SK-N-SH treated with all-trans-retinoic acid at 6 μM for 48 hours (cell line): ENCODE measurements at regions not wholly inside any gene's neighbourhood (a gene's known extent, or its start where the extent isn't known, plus 50 kb on each side); places are given as distances from the start of the nearest gene placed in this dataset.

Experiments
- ATAC-seq: fragments of 200-7000 bp; cut with Tn5 transposase; 3 replicates; pipeline ENCODE4 v1.9.1; 2020; ENCODE audit warnings: mild to moderate bottlenecking, moderate library complexity
- ARNTL ChIP-seq: fragments of 450-650 bp; formaldehyde crosslinking; IDR thresholded peaks from 2 replicates; pipeline ENCODE4 v1.5.0; 2020; ENCODE audit warnings: low read depth, mild to moderate bottlenecking, moderate library complexity, borderline replicate concordance
- BACH2 ChIP-seq: fragments of 250-450 bp; sonication (Bioruptor Pico); IDR thresholded peaks from 2 replicates; pipeline ENCODE4 v1.9.0; 2021; ENCODE audit warnings: mild to moderate bottlenecking, borderline replicate concordance
- CSDC2 ChIP-seq: fragments of 250-450 bp; sonication (Bioruptor Pico); IDR thresholded peaks from 2 replicates; pipeline ENCODE4 v1.5.0; 2020; ENCODE audit warnings: mild to moderate bottlenecking, moderate library complexity
- CSRNP3 ChIP-seq: fragments of 250-450 bp; sonication (Bioruptor Pico); IDR thresholded peaks from 2 replicates; pipeline ENCODE4 v1.5.1; 2021; ENCODE audit warnings: mild to moderate bottlenecking, moderate library complexity
- ESRRG ChIP-seq: fragments of 250-450 bp; sonication (Bioruptor Pico); IDR thresholded peaks from 2 replicates; pipeline ENCODE4 v1.6.1; 2021; ENCODE audit warnings: mild to moderate bottlenecking
- GLIS3 ChIP-seq: fragments of 250-450 bp; sonication (Bioruptor Pico); IDR thresholded peaks from 2 replicates; pipeline ENCODE4 v1.5.0; 2020; ENCODE audit warnings: mild to moderate bottlenecking, moderate library complexity
- ISL1 ChIP-seq: fragments of 250-450 bp; sonication (Bioruptor Pico); IDR thresholded peaks from 2 replicates; pipeline ENCODE4 v2.1.2; 2022; ENCODE audit warnings: mild to moderate bottlenecking, moderate library complexity
- OSR1 ChIP-seq: fragments of 250-450 bp; sonication (Bioruptor Pico); IDR thresholded peaks from 2 replicates; pipeline ENCODE4 v1.8.0; 2022; ENCODE audit warnings: moderate library complexity, mild to moderate bottlenecking, inconsistent platforms
- POU6F1 ChIP-seq: fragments of 250-450 bp; sonication (Bioruptor Pico); IDR thresholded peaks from 2 replicates; pipeline ENCODE4 v1.8.0; 2021; ENCODE audit warnings: low read depth, mild to moderate bottlenecking, moderate library complexity, borderline replicate concordance
- PPARA ChIP-seq: fragments of 250-450 bp; sonication (Bioruptor Pico); IDR thresholded peaks from 2 replicates; pipeline ENCODE4 v1.5.0; 2020; ENCODE audit warnings: mild to moderate bottlenecking, borderline replicate concordance
- RARB ChIP-seq: fragments of 250-450 bp; sonication (Bioruptor Pico); IDR thresholded peaks from 2 replicates; pipeline ENCODE4 v1.8.0; 2021; ENCODE audit warnings: mild to moderate bottlenecking, moderate library complexity
- SNAI2 ChIP-seq: fragments of 250-450 bp; sonication (Bioruptor Pico); IDR thresholded peaks from 2 replicates; pipeline ENCODE4 v1.5.0; 2020; ENCODE audit warnings: mild to moderate bottlenecking, moderate library complexity
- TCF4 ChIP-seq: fragments of 250-450 bp; sonication (Bioruptor Pico); IDR thresholded peaks from 2 replicates; pipeline ENCODE4 v1.8.0; 2021; ENCODE audit warnings: mild to moderate bottlenecking, moderate library complexity, borderline replicate concordance
- TOX ChIP-seq: fragments of 250-450 bp; sonication (Bioruptor Pico); IDR thresholded peaks from 2 replicates; pipeline ENCODE4 v1.8.0; 2021; ENCODE audit warnings: mild to moderate bottlenecking, moderate library complexity, borderline replicate concordance
- TSHZ2 ChIP-seq: fragments of 250-450 bp; sonication (Bioruptor Pico); IDR thresholded peaks from 2 replicates; pipeline ENCODE4 v1.5.0; 2020; ENCODE audit warnings: mild to moderate bottlenecking, moderate library complexity
- ZC3H10 ChIP-seq: fragments of 250-450 bp; sonication (Bioruptor Pico); IDR thresholded peaks from 2 replicates; pipeline ENCODE4 v1.5.1; 2021; ENCODE audit warnings: mild to moderate bottlenecking, moderate library complexity
- ZFP3 ChIP-seq: fragments of 250-450 bp; sonication (Bioruptor Pico); IDR thresholded peaks from 2 replicates; pipeline ENCODE4 v1.5.0; 2020; ENCODE audit warnings: mild to moderate bottlenecking, moderate library complexity
- ZFP30 ChIP-seq: fragments of 450-650 bp; formaldehyde crosslinking; IDR thresholded peaks from 2 replicates; pipeline ENCODE4 v1.5.0; 2022; ENCODE audit warnings: mild to moderate bottlenecking, moderate library complexity
- ZNF565 ChIP-seq: fragments of 450-650 bp; formaldehyde crosslinking; conservative IDR thresholded peaks from 2 replicates; pipeline ENCODE4 v1.5.0; 2020; ENCODE audit warnings: low read depth, mild to moderate bottlenecking, moderate library complexity
- ZNF70 ChIP-seq: fragments of 450-650 bp; formaldehyde crosslinking; IDR thresholded peaks from 2 replicates; pipeline ENCODE4 v1.5.0; 2020; ENCODE audit warnings: mild to moderate bottlenecking, moderate library complexity
- ZNF8 ChIP-seq: fragments of 450-650 bp; formaldehyde crosslinking; IDR thresholded peaks from 2 replicates; pipeline ENCODE4 v1.5.0; 2020; ENCODE audit warnings: mild to moderate bottlenecking, moderate library complexity
- TF ChIP-seq, protein P1 (sequence below): fragments of 250-450 bp; sonication (Bioruptor Pico); IDR thresholded peaks from 2 replicates; pipeline ENCODE4 v1.8.0; 2020; ENCODE audit warnings: mild to moderate bottlenecking, moderate library complexity, borderline replicate concordance
- TF ChIP-seq, protein P2 (sequence below): fragments of 250-450 bp; sonication (Bioruptor Pico); IDR thresholded peaks from 2 replicates; pipeline ENCODE4 v1.5.1; 2020; ENCODE audit warnings: low read depth, mild to moderate bottlenecking, moderate library complexity

DNA sequence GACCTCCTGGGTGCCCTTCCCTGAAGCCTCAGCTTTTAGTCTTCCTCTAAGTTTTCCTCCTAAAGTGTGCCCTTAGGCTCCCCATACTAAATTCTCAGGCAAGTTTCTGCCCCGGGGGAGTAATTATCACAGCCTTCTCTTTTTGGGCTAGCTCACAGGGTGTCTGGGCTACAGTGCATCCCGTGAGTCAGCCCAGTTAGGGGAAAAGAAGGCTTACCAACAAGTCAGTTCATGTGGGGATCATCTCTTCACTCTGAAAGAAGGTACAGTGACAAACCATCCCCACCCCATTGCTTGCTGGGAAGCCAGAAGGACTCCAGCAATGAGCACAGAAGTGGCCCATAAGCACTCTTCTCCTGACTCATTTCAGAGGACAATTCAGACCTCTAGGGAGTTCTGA lies 134.7 kb upstream of the FAM9C start:
- ATAC-seq = no peak

DNA sequence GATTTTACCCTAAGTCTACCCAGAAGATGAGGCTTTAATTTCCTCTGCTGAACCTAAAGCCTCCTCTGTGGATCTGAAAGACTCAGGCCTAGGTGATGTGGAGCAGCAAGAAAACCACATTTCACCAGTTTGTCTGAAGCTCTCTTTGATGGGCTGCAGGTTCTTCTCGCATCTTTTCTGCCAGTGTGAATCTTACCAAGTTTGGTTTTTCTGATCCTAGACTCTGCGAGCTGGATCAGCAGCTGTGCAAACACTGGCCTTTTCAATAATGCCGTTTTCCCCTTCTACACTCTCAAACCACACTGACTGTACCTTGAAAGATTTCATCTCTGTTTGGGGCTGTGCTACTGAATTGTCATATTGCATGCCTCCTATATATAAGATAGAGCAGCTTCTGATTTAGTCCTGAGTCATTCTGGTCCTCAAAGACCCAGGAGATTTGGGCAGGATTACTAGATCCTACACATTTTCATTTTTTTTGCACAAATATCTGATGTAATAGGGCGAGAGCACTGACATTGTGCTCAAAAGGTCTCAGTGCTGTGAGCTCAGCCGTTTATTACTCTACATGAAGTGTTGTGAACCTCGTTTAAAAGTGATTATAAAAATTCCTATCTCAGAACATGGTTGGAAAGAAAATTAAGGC lies 133.6 kb upstream of the FAM9C start:
- no peak for ATAC-seq
- TF ChIP-seq PPARA (CRISPR knock-in tag) (no peak), ZC3H10 (no peak), ESRRG (CRISPR knock-in tag) (no peak), RARB (CRISPR knock-in tag) (no peak), TOX (no peak), POU6F1 (no peak), GLIS3 (CRISPR knock-in tag) (no peak), CSDC2 (no peak), ZFP30 (CRISPR knock-in tag) (no peak), ARNTL (no peak), BACH2 (no peak), ZNF70 (CRISPR knock-in tag) (no peak), TSHZ2 (no peak), TCF4 (no peak), CSRNP3 (CRISPR knock-in tag) (no peak), OSR1 (CRISPR knock-in tag) (no peak), SNAI2 (no peak), ZNF8 (CRISPR knock-in tag) (no peak)
- TF ChIP-seq, protein P1, sequence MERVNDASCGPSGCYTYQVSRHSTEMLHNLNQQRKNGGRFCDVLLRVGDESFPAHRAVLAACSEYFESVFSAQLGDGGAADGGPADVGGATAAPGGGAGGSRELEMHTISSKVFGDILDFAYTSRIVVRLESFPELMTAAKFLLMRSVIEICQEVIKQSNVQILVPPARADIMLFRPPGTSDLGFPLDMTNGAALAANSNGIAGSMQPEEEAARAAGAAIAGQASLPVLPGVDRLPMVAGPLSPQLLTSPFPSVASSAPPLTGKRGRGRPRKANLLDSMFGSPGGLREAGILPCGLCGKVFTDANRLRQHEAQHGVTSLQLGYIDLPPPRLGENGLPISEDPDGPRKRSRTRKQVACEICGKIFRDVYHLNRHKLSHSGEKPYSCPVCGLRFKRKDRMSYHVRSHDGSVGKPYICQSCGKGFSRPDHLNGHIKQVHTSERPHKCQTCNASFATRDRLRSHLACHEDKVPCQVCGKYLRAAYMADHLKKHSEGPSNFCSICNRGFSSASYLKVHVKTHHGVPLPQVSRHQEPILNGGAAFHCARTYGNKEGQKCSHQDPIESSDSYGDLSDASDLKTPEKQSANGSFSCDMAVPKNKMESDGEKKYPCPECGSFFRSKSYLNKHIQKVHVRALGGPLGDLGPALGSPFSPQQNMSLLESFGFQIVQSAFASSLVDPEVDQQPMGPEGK (CRISPR knock-in tag) = no peak
- TF ChIP-seq, all 23 proteins: peak for 0

More for the DNA sequence above, 134.7 kb upstream of the FAM9C start:
- TF ChIP-seq BACH2 = no peak
- no peak for TF ChIP-seq ZNF565 (CRISPR knock-in tag)
- TF ChIP-seq, protein P2, sequence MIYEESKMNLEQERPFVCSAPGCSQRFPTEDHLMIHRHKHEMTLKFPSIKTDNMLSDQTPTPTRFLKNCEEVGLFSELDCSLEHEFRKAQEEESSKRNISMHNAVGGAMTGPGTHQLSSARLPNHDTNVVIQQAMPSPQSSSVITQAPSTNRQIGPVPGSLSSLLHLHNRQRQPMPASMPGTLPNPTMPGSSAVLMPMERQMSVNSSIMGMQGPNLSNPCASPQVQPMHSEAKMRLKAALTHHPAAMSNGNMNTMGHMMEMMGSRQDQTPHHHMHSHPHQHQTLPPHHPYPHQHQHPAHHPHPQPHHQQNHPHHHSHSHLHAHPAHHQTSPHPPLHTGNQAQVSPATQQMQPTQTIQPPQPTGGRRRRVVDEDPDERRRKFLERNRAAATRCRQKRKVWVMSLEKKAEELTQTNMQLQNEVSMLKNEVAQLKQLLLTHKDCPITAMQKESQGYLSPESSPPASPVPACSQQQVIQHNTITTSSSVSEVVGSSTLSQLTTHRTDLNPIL (CRISPR knock-in tag) = no peak
- no peak for TF ChIP-seq SNAI2
- TF ChIP-seq CSDC2 = no peak
- TF ChIP-seq, all 23 proteins: peak for 0

- TF ChIP-seq BACH2 (no peak), ISL1 (no peak), ZFP3 (CRISPR knock-in tag) (no peak), TOX (no peak), TCF4 (no peak), CSRNP3 (CRISPR knock-in tag) (no peak), ARNTL (no peak), ZC3H10 (no peak), CSDC2 (no peak), PPARA (CRISPR knock-in tag) (no peak), ZFP30 (CRISPR knock-in tag) (no peak), ZNF8 (CRISPR knock-in tag) (no peak)
- TF ChIP-seq, protein P2 (CRISPR knock-in tag) = no peak
- no peak for ATAC-seq
These were observed 130.6 kb upstream of the FAM9C start for GRCh38 chrX:13175056-13175455.
